Suppressor macrophage treated with lipopolysaccharide for 1 hour (primary cell): ENCODE measurements at regions not wholly inside any gene's neighbourhood (a gene's known extent, or its start where the extent isn't known, plus 50 kb on each side); places are given as distances from the start of the nearest gene placed in this dataset.
A peak's percentile ranks its signal among the peaks of the same experiment; 100 is the strongest.

Experiments
- DNase-seq, 3 donors: peaks; one replicate each; pipeline ENCODE4 v3.0.0-alpha.2; 2020 to 2022

DNA sequence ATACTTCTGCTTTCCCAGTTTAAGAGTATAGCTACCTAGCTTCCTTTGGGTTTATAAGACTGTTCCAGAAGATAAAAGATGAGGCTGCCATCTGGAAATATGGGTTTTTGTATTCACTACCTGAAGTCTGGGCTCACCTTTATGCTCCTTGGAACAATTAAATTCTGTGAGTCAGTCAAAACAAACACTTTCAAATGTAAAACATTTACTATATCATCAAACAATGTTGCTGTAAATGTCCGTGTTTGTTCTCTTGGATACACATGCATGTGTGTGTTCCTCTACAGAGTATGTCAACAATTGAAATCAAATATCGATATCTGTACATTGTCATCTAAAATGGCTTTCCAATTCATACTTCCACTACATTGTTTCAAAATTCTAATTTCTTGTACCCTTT lies 525.6 kb downstream of the MDFIC start:
- no peak for DNase-seq

GRCh38 chr7:115441033-115441432 lies 519.1 kb downstream of the MDFIC start:
- no peak for DNase-seq

GRCh38 chr7:115435178-115435577 lies 513.3 kb downstream of the MDFIC start:
- DNase-seq, result no peak

GRCh38 chr7:115429918-115430317 lies 508.0 kb downstream of the MDFIC start:
- DNase-seq, result no peak

- DNase-seq, result no peak
Measured at GRCh38 chr7:115417662-115418061, 495.8 kb downstream of the MDFIC start.

- DNase-seq, result peak; percentile 47 to 83 (median 81)
Measured at GRCh38 chr7:115410972-115411686, 489.2 kb downstream of the MDFIC start.

GRCh38 chr7:115410434-115410820 lies 488.5 kb downstream of the MDFIC start:
- DNase-seq, result peak; percentile 17 to 60 (median 54)

DNA sequence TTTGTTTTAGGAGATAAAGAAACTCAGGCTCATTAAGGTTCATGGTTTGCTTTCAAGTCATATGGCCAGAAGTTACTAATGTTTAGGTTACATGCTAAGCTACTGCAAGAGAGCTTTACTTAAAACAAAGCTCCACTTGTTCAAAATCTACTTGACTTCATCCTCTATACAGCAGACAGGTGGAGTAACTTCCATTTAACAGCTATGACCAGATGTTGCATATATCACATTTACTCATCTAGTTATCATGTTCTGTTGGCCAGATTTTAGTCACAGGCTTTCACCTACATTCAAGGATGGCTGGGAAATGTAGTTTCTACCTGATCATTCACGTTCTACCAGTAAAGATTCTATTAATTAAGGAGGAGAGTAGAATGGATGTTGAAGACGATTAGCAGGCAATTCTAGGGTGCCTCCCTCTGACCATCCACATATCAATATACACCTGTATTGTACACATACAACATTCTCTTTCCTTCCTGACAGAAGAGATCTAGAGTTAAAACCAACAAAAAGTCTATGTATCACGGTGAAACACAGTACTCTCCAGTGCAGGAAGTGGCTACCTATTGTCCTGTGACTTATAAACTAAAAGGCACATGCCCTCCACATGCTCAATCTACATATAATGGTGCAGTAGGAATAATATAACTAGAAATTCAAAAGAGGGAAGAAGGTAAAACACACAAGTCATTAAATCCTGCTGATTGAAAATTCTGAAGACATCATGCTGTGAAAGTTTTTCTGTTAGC lies 488.0 kb downstream of the MDFIC start:
- no peak for DNase-seq

- no peak for DNase-seq
Measured at GRCh38 chr7:115406219-115406618, 484.3 kb downstream of the MDFIC start.

DNA sequence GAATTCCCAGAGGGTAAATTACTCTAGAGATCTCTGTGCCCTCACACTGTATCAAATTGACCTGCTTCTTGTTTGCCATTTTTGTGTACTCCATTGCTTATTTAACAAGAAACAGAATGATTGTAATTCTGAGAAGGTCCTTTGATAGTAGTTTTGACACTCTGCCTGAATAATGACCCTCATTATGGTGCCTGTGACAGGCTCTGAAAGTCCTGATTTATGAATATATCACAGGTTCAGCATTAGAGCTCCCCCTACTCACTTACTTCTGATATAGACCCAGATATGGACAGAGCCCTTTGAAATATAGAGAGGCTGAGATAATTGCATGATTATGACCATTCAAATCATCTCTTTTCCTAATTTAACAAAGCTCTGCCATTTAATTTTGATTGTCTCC lies 465.2 kb downstream of the MDFIC start:
- DNase-seq, result no peak

DNA sequence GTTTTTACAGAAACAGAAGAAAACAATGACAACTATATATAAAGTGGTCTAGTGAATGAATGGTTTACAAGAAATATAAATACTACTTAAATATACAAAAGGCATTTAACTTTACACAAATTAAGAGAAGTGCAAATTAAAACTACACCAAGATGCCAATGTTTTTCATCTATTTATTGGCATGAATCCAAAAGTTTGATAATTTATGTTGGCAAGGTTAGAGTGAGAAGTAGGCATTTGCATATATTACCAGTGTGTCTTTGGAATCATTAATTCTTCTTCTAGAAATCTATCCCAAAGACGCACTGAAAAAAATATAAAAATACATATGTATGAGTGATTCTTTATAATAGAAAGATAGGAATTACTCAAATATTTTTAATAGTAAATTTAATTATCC lies 457.4 kb downstream of the MDFIC start:
- no peak for DNase-seq

DNA sequence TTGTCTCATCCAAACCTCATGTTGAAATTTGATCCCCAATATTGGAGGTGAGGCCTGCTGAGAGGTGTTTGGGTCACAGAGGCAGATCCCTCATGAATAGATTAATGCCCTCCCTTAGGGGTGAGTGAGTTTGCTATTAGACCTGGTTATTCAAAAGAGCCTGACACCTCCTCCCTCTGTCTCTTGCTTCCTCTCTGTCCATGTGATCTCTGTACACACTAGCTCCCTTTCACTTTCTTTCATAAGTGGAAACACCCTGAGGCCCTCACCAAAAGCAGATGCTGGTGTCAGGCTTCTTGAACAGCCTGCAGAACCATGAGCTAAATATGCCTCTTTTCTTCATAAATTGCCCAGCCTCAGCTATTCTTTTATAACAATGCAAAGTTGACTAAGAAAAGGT lies 447.1 kb downstream of the MDFIC start:
- DNase-seq, result peak in 2 of 3 donors; percentile 1 to 9

- no peak for DNase-seq
Measured at GRCh38 chr7:115363916-115364315, 442.0 kb downstream of the MDFIC start.

DNA sequence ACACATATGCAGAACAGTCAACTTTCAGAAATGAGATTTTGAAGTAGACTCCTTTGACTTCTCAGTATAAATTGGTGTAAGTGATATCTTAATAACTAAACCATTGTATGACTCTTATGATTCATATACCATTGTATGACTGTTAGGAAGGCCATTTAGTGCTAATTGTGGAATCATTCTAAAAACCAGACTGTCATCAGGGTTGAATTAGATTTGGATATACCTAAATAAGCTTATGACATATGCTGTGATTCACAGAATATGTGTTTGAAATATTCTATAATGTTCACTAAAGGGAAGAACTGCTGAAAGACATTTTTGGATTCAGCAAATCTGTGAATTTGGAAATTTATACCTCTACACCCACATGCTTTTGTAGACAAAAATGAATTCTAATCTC lies 438.1 kb downstream of the MDFIC start:
- DNase-seq, result no peak

- DNase-seq, result no peak
Measured at GRCh38 chr7:115359119-115359518, 437.2 kb downstream of the MDFIC start.

- DNase-seq, result no peak
Measured at GRCh38 chr7:115357703-115357999, 435.8 kb downstream of the MDFIC start.

DNA sequence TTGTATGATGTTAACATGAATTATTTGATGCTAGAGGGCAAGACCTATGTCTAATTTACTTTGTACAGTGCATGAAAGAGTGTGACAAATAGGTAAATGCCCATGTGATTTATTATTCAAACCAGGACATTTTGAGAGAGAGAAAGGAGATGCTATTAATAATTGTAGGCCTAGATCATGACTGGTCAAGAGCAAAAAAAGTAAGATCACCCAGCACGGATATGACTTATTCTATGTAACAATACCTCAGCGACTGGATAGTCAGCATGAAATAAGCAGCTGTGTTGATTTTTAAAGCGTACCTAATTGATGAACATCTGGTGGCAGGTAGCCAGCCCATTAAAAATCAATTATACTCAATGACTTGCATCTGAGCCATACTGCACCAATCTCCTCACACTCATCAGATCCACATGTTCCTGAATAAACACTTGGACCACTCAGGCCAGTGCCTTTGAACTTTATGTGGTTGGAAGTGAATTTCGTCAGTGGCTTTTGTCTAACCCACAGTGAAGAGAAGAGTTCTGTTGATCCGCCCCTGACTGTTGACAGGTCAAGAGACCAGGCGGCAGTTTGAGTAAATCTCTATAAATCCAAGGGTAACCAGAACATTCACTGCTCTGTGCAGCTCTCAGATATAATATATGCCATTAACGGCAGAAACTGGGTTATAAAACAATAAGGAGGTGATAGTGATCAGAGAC lies 435.3 kb downstream of the MDFIC start:
- no peak for DNase-seq

DNA sequence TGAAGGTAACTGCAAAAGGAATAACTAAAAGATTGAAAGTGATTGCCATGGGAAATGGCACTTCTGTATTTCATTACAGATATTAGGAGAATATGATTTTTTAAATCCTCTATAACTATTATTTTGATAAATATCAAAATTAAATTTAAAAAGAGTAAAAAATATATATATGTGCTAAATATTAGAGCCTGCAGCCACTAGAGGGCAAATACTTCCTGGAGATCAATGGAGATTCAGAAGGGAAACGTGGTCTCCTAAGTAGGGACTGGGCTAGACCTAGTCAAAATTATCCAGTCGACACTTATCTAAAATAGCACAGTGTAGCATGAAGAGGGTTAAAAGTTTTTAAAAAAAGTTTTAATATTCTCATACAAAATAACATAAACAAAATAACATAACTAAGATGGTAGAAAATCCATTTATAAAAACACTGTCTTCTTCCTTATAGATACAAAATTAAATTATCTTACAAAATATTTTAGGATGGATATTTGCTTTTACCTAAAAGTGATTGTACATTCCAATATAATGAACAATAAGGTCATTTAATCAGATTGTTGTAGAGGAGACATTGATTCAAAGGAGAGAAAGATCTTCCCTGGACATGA lies 434.3 kb downstream of the MDFIC start:
- peak; percentile 50 to 53 (median 53) for DNase-seq

- no peak for DNase-seq
Measured at GRCh38 chr7:115354925-115355324, 433.0 kb downstream of the MDFIC start.

- peak; percentile 43 to 71 (median 70) for DNase-seq
Measured at GRCh38 chr7:115352375-115352774, 430.5 kb downstream of the MDFIC start.

DNA sequence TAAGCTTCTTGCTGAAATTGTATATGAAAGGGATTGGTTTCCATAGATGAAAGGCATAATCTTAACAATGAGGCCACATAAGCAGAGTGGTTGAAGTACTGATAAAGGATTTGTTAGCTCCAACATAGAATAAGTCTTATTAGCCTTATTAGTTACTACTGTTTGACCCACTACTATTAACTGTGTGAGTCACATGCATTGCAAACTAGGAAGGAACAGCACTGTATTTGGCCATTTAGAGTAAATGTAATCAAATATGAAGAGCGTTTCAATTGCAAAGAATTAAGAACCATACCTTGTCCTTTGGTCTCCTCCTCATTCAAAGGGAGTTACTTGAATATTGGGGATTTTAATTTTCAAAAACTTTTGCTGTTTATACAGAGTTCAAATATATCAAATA lies 428.9 kb downstream of the MDFIC start:
- no peak for DNase-seq

- no peak for DNase-seq
Measured at GRCh38 chr7:115349635-115350034, 427.7 kb downstream of the MDFIC start.

DNA sequence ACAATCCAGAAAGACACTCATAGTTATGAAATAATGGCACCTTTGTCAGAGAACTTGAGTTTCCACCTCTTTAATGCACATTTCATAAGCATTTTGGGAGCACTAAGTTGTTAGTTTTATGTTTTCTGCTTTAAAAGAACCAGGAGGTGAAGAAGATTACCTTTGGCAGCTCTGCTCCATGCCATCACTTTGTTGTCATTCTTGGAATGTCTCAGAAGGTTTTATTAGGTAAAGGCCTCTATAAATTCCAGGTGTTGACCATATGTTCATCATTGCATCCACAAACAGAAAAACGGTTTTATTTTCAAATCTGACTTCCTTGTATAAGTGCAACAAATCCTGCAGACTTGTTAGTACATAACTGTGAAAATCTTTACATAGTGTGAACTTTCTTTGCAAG lies 424.8 kb downstream of the MDFIC start:
- no peak for DNase-seq

DNA sequence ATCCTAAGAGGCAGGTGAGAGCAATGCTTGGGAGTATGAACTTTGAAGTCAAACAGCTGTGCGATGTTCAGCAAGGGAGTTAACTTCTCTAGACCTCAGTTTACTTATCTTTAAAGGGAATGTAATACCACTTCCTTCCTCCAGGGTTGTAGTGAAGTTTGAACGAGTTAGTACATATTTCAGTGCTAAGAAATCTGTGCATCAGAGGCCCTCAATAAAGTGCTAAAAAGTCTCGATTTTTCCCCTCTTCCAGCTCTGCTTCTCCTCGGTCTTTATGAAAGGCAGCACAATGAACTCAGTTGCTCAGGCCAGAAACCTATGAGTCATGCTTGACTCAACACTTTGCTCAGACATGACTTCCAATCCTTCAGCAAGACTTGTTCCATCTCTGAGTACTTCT lies 418.9 kb downstream of the MDFIC start:
- peak; percentile 6 to 43 (median 29) for DNase-seq
